Type B pancreatic cell (in vitro differentiated cells): ENCODE measurements at regions not wholly inside any gene's neighbourhood (a gene's known extent, or its start where the extent isn't known, plus 50 kb on each side); places are given as distances from the start of the nearest gene placed in this dataset.

ENCODE experiments used
- DNase-seq: peaks from one replicate; pipeline ENCODE4 v3.0.0; 2021; ENCODE audit warnings: mixed read lengths; ENCODE audit not compliant: unreplicated experiment; ENCODE audit errors: extremely low spot score
- H3K27ac Mint-ChIP-seq: 2 replicates; pipeline ENCODE4 v1.8.0; 2021; ENCODE audit warnings: mild to moderate bottlenecking, mixed read lengths
- H3K27me3 Mint-ChIP-seq: 2 replicates; pipeline ENCODE4 v1.8.0; 2021; ENCODE audit warnings: mixed read lengths
- H3K36me3 Mint-ChIP-seq: 2 replicates; pipeline ENCODE4 v1.8.0; 2021; ENCODE audit warnings: mixed read lengths
- H3K4me1 Mint-ChIP-seq: one replicate; pipeline ENCODE4 v1.8.0; 2021; ENCODE audit warnings: mixed read lengths; ENCODE audit not compliant: unreplicated experiment
- H3K4me3 Mint-ChIP-seq: 2 replicates; pipeline ENCODE4 v1.8.0; 2021; ENCODE audit warnings: mild to moderate bottlenecking, mixed read lengths
- H3K9me3 Mint-ChIP-seq: 2 replicates; pipeline ENCODE4 v1.8.0; 2021; ENCODE audit warnings: mixed read lengths
- CTCF ChIP-seq: fragments of 200-600 bp; sonication (generic); conservative IDR thresholded peaks from 2 replicates; pipeline ENCODE4 v1.5.0; 2021; ENCODE audit warnings: antibody characterized with exemption, mild to moderate bottlenecking

- Mint-ChIP-seq H3K36me3 (no peaks in the 10 kb centered on the region), H3K9me3 (peaks cover 5% of the 10 kb centered on the region), H3K27me3 (no peaks in the 10 kb centered on the region), H3K27ac (no peak overlapping the region), H3K4me3 (no peak overlapping the region), H3K4me1 (peaks cover 20% of the 10 kb centered on the region)
- DNase-seq: no peak
- no peak for TF ChIP-seq CTCF
These were observed 105.4 kb upstream of the LRP1B start for GRCh38 chr2:142236181-142236580.

- no peak for DNase-seq
- no peak overlapping the region for H3K4me3 Mint-ChIP-seq
- peaks cover 20% of the 10 kb centered on the region for H3K4me1 Mint-ChIP-seq
- no peak for TF ChIP-seq CTCF
- H3K36me3 Mint-ChIP-seq: no peaks in the 10 kb centered on the region
- peaks cover 5% of the 10 kb centered on the region for H3K9me3 Mint-ChIP-seq
- no peak overlapping the region for H3K27ac Mint-ChIP-seq
- no peaks in the 10 kb centered on the region for H3K27me3 Mint-ChIP-seq
These were observed 103.9 kb upstream of the LRP1B start for GRCh38 chr2:142234741-142235140.

GRCh38 chr2:142223309-142223708 lies 92.5 kb upstream of the LRP1B start:
- no peak for DNase-seq
- Mint-ChIP-seq H3K4me1 (no peaks in the 10 kb centered on the region), H3K27ac (no peak overlapping the region), H3K27me3 (no peaks in the 10 kb centered on the region), H3K4me3 (no peak overlapping the region), H3K36me3 (no peaks in the 10 kb centered on the region), H3K9me3 (no peaks in the 10 kb centered on the region)
- TF ChIP-seq CTCF: no peak

GRCh38 chr2:142222715-142223114 lies 91.9 kb upstream of the LRP1B start:
- no peak for TF ChIP-seq CTCF
- Mint-ChIP-seq H3K4me3 (no peak overlapping the region), H3K9me3 (no peaks in the 10 kb centered on the region), H3K36me3 (no peaks in the 10 kb centered on the region), H3K4me1 (no peaks in the 10 kb centered on the region), H3K27me3 (no peaks in the 10 kb centered on the region), H3K27ac (no peak overlapping the region)
- no peak for DNase-seq

- no peak overlapping the region for H3K27ac Mint-ChIP-seq
- TF ChIP-seq CTCF: no peak
- H3K9me3 Mint-ChIP-seq: no peaks in the 10 kb centered on the region
These were observed 90.1 kb upstream of the LRP1B start for GRCh38 chr2:142220901-142221300.

GRCh38 chr2:142220239-142220638 lies 89.4 kb upstream of the LRP1B start:
- H3K4me1 Mint-ChIP-seq: no peaks in the 10 kb centered on the region
- H3K36me3 Mint-ChIP-seq: no peaks in the 10 kb centered on the region
- no peaks in the 10 kb centered on the region for H3K9me3 Mint-ChIP-seq
- H3K4me3 Mint-ChIP-seq: no peak overlapping the region
- no peaks in the 10 kb centered on the region for H3K27me3 Mint-ChIP-seq
- no peak for TF ChIP-seq CTCF
- DNase-seq: no peak
- no peak overlapping the region for H3K27ac Mint-ChIP-seq

More at GRCh38 chr2:142220901-142221300, 90.1 kb upstream of the LRP1B start:
- no peak for DNase-seq
- Mint-ChIP-seq H3K4me1 (no peaks in the 10 kb centered on the region), H3K27me3 (no peaks in the 10 kb centered on the region), H3K36me3 (no peaks in the 10 kb centered on the region), H3K4me3 (no peak overlapping the region)
